22Rv1 (cell line): ENCODE measurements at regions not wholly inside any gene's neighbourhood (a gene's known extent, or its start where the extent isn't known, plus 50 kb on each side); places are given as distances from the start of the nearest gene placed in this dataset.
A peak's percentile ranks its signal among the peaks of the same experiment; 100 is the strongest.

ENCODE experiments used
- ZFX ChIP-seq: fragments of 450-650 bp; IDR thresholded peaks from 2 replicates; pipeline ENCODE4 v1.6.1; 2017; ENCODE audit warnings: antibody characterized with exemption, borderline replicate concordance
- TF ChIP-seq, protein P1 (sequence below): fragments of 450-650 bp; IDR thresholded peaks from 2 replicates; pipeline ENCODE4 v1.5.1; 2017; ENCODE audit warnings: mild to moderate bottlenecking

- TF ChIP-seq, protein P1, sequence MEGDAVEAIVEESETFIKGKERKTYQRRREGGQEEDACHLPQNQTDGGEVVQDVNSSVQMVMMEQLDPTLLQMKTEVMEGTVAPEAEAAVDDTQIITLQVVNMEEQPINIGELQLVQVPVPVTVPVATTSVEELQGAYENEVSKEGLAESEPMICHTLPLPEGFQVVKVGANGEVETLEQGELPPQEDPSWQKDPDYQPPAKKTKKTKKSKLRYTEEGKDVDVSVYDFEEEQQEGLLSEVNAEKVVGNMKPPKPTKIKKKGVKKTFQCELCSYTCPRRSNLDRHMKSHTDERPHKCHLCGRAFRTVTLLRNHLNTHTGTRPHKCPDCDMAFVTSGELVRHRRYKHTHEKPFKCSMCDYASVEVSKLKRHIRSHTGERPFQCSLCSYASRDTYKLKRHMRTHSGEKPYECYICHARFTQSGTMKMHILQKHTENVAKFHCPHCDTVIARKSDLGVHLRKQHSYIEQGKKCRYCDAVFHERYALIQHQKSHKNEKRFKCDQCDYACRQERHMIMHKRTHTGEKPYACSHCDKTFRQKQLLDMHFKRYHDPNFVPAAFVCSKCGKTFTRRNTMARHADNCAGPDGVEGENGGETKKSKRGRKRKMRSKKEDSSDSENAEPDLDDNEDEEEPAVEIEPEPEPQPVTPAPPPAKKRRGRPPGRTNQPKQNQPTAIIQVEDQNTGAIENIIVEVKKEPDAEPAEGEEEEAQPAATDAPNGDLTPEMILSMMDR = peak; percentile 41; the same call in 1 of the 2 replicates
- TF ChIP-seq ZFX = no peak
These were observed 331.6 kb upstream of the NT5E start for GRCh38 chr6:85118233-85118632.
